Choroid plexus epithelial cell (primary cell): ENCODE measurements at regions not wholly inside any gene's neighbourhood (a gene's known extent, or its start where the extent isn't known, plus 50 kb on each side); places are given as distances from the start of the nearest gene placed in this dataset.
A peak's percentile ranks its signal among the peaks of the same experiment; 100 is the strongest.

Experiments
- DNase-seq: peaks from one replicate; pipeline ENCODE4 v3.0.0-alpha.2; 2010; ENCODE audit warnings: low read depth
- H3K4me3 ChIP-seq: 2 replicates; pipeline ENCODE4 v1.5.1; 2011; ENCODE audit warnings: low read depth, mild to moderate bottlenecking, control low read depth, low read length, moderate library complexity
- CTCF ChIP-seq: conservative IDR thresholded peaks from 2 replicates; pipeline ENCODE4 v1.5.1; 2011; ENCODE audit warnings: low read depth, mild to moderate bottlenecking, control low read depth, inconsistent platforms, low read length, moderate library complexity

- no peak for DNase-seq
- TF ChIP-seq CTCF = no peak
- no peak overlapping the region for H3K4me3 ChIP-seq
Measured at GRCh38 chr7:52928591-52928990, 106.8 kb upstream of the POM121L12 start.

GRCh38 chr7:52925332-52925731 is 110.1 kb upstream of the POM121L12 start:
- no peak for DNase-seq
- no peak for TF ChIP-seq CTCF

GRCh38 chr7:52920977-52921376 is 114.5 kb upstream of the POM121L12 start:
- no peak for TF ChIP-seq CTCF
- H3K4me3 ChIP-seq = no peak overlapping the region
- DNase-seq = no peak

More at GRCh38 chr7:52925332-52925731, 110.1 kb upstream of the POM121L12 start:
- H3K4me3 ChIP-seq = no peak overlapping the region

- DNase-seq = no peak
- peak; percentile 9 for TF ChIP-seq CTCF
- H3K4me3 ChIP-seq = no peak overlapping the region
Measured at GRCh38 chr7:52917982-52918578, 117.4 kb upstream of the POM121L12 start.

GRCh38 chr7:52911795-52912194 is 123.6 kb upstream of the POM121L12 start:
- no peak overlapping the region for H3K4me3 ChIP-seq
- TF ChIP-seq CTCF = no peak
- no peak for DNase-seq

- no peak for DNase-seq
- no peak for TF ChIP-seq CTCF
- no peak overlapping the region for H3K4me3 ChIP-seq
Measured at GRCh38 chr7:52911326-52911725, 124.1 kb upstream of the POM121L12 start.

GRCh38 chr7:52909935-52910334 is 125.5 kb upstream of the POM121L12 start:
- DNase-seq = no peak
- no peak overlapping the region for H3K4me3 ChIP-seq
- no peak for TF ChIP-seq CTCF
